Mesenteric fat pad (tissue), 1 donor: ENCODE measurements at regions not wholly inside any gene's neighbourhood (a gene's known extent, or its start where the extent isn't known, plus 50 kb on each side); places are given as distances from the start of the nearest gene placed in this dataset.

Experiments
- DNase-seq: peaks from one replicate; pipeline ENCODE4 v3.0.0-alpha.2; 2020; ENCODE audit warnings: low spot score
- donor health status: DM: yes; HTN: yes; CAD: no.

GRCh38 chr14:98328496-98328895 is 943.5 kb downstream of the BCL11B start:
- DNase-seq = no peak

- DNase-seq = no peak
These were observed 937.8 kb downstream of the BCL11B start for GRCh38 chr14:98334186-98334585.

GRCh38 chr14:98341211-98341610 is 930.8 kb downstream of the BCL11B start:
- DNase-seq = no peak

- DNase-seq = no peak
These were observed 926.8 kb downstream of the BCL11B start for GRCh38 chr14:98345161-98345560.

GRCh38 chr14:98347686-98348085 is 924.3 kb downstream of the BCL11B start:
- no peak for DNase-seq

GRCh38 chr14:98348505-98348904 is 923.5 kb downstream of the BCL11B start:
- DNase-seq = no peak

GRCh38 chr14:98350213-98350612 is 921.8 kb downstream of the BCL11B start:
- DNase-seq = no peak

GRCh38 chr14:98364961-98365360 is 907.0 kb downstream of the BCL11B start:
- DNase-seq = no peak

GRCh38 chr14:98366429-98366828 is 905.6 kb downstream of the BCL11B start:
- no peak for DNase-seq

GRCh38 chr14:98368221-98368620 is 903.8 kb downstream of the BCL11B start:
- no peak for DNase-seq

- no peak for DNase-seq
These were observed 903.1 kb downstream of the BCL11B start for GRCh38 chr14:98368916-98369315.

GRCh38 chr14:98369344-98369743 is 902.7 kb downstream of the BCL11B start:
- no peak for DNase-seq

- DNase-seq = no peak
These were observed 901.6 kb downstream of the BCL11B start for GRCh38 chr14:98370352-98370751.

- DNase-seq = no peak
These were observed 900.9 kb downstream of the BCL11B start for GRCh38 chr14:98371141-98371540.

- no peak for DNase-seq
These were observed 897.9 kb downstream of the BCL11B start for GRCh38 chr14:98374136-98374535.

GRCh38 chr14:98375566-98375965 is 896.4 kb downstream of the BCL11B start:
- DNase-seq = no peak

GRCh38 chr14:98379830-98380229 is 892.2 kb downstream of the BCL11B start:
- no peak for DNase-seq

- no peak for DNase-seq
These were observed 889.3 kb downstream of the BCL11B start for GRCh38 chr14:98382662-98383061.

- DNase-seq = no peak
These were observed 886.1 kb downstream of the BCL11B start for GRCh38 chr14:98385851-98386250.

GRCh38 chr14:98391061-98391460 is 880.9 kb downstream of the BCL11B start:
- no peak for DNase-seq

GRCh38 chr14:98393527-98393926 is 878.5 kb downstream of the BCL11B start:
- DNase-seq = no peak

- DNase-seq = no peak
These were observed 867.2 kb downstream of the BCL11B start for GRCh38 chr14:98404811-98405210.

GRCh38 chr14:98408024-98408555 is 863.9 kb downstream of the BCL11B start:
- DNase-seq = no peak

- no peak for DNase-seq
These were observed 863.3 kb downstream of the BCL11B start for GRCh38 chr14:98408713-98409112.
